HEK293 (cell line): ENCODE measurements at regions not wholly inside any gene's neighbourhood (a gene's known extent, or its start where the extent isn't known, plus 50 kb on each side); places are given as distances from the start of the nearest gene placed in this dataset.

ENCODE experiments used
- CTCF ChIP-seq: fragments of 450-650 bp; formaldehyde crosslinking; IDR thresholded peaks from 2 replicates; pipeline ENCODE4 v1.5.1; 2016; ENCODE audit warnings: missing biosample characterization, missing genetic modification characterization
- PATZ1 ChIP-seq: fragments of 450-650 bp; formaldehyde crosslinking; IDR thresholded peaks from 2 replicates; pipeline ENCODE4 v1.5.1; 2016; ENCODE audit warnings: missing biosample characterization, missing genetic modification characterization
- PRDM1 ChIP-seq: fragments of 450-650 bp; formaldehyde crosslinking; IDR thresholded peaks from 2 replicates; pipeline ENCODE4; 2016; ENCODE audit warnings: missing biosample characterization, missing genetic modification characterization
- SETDB1 ChIP-seq: IDR thresholded peaks from one replicate; pipeline ENCODE4 v1.6.1; 2017; ENCODE audit warnings: mild to moderate bottlenecking, low read length, moderate library complexity, mixed read lengths; ENCODE audit not compliant: insufficient read length
- TCF7L2 ChIP-seq: IDR thresholded peaks from 2 replicates; pipeline ENCODE4 v1.6.1; 2011; ENCODE audit warnings: low read depth, mild to moderate bottlenecking, inconsistent platforms, low read length, moderate library complexity, borderline replicate concordance
- ZNF747 ChIP-seq: fragments of 450-650 bp; formaldehyde crosslinking; IDR thresholded peaks from 2 replicates; pipeline ENCODE4 v1.5.1; 2016; ENCODE audit warnings: missing biosample characterization, missing genetic modification characterization
- ZNF776 ChIP-seq: fragments of 450-650 bp; formaldehyde crosslinking; IDR thresholded peaks from 2 replicates; pipeline ENCODE4 v1.5.0; 2017; ENCODE audit warnings: missing biosample characterization, missing genetic modification characterization, borderline replicate concordance

GRCh38 chr1:68805097-68805641, 308.3 kb upstream of the DEPDC1 start:
- TF ChIP-seq CTCF (tag by site-specific recombination) (no peak), PATZ1 (no peak), ZNF776 (tag by site-specific recombination) (no peak), ZNF747 (no peak), PRDM1 (no peak), TCF7L2 (no peak), SETDB1 (no peak)
